D721Med (cell line): ENCODE measurements at regions not wholly inside any gene's neighbourhood (a gene's known extent, or its start where the extent isn't known, plus 50 kb on each side); places are given as distances from the start of the nearest gene placed in this dataset.

Source experiments
- DNase-seq: peaks from one replicate; pipeline ENCODE4 v3.0.0; 2011; ENCODE audit warnings: low spot score; ENCODE audit not compliant: insufficient read length
- FAIRE-seq: peaks from 2 replicates; lab custom pipeline; 2011; peaks lifted over from hg19 to GRCh38; lab: Jason Lieb, UNC
- CTCF ChIP-seq: IDR thresholded peaks from 2 replicates; pipeline ENCODE4 v1.5.1; 2012; ENCODE audit warnings: mild to moderate bottlenecking, control low read depth; ENCODE audit not compliant: insufficient read depth; ENCODE audit errors: missing control alignments

GRCh38 chr12:87310126-87310525, 719.1 kb downstream of the C12orf50 start:
- no peak for DNase-seq
- FAIRE-seq: no peak

DNA sequence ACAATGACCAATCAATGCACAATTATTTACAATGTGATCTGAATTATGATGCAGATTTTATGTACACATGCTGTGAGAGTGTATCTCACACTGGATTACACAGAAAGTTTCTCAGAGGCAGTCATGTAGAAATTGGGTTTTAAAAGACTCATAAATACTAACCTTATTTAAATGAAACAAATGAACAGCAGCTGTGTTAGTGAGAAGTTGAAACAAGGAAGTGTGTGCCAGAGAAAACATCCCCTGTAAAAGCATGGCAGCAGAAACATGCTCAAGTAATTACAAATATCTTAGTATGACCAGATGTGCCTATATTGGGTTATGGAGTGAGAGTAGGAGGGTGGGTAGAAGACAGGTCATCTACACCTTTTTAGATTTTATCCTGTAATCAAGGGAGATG, 723.7 kb downstream of the C12orf50 start:
- no peak for DNase-seq

More at GRCh38 chr12:87310126-87310525, 719.1 kb downstream of the C12orf50 start:
- no peak for TF ChIP-seq CTCF

GRCh38 chr12:87304406-87304805, 724.8 kb downstream of the C12orf50 start:
- TF ChIP-seq CTCF: no peak
- FAIRE-seq: peak; percentile 21
- DNase-seq: no peak

More for the DNA sequence above, 723.7 kb downstream of the C12orf50 start:
- no peak for FAIRE-seq
- TF ChIP-seq CTCF: no peak

DNA sequence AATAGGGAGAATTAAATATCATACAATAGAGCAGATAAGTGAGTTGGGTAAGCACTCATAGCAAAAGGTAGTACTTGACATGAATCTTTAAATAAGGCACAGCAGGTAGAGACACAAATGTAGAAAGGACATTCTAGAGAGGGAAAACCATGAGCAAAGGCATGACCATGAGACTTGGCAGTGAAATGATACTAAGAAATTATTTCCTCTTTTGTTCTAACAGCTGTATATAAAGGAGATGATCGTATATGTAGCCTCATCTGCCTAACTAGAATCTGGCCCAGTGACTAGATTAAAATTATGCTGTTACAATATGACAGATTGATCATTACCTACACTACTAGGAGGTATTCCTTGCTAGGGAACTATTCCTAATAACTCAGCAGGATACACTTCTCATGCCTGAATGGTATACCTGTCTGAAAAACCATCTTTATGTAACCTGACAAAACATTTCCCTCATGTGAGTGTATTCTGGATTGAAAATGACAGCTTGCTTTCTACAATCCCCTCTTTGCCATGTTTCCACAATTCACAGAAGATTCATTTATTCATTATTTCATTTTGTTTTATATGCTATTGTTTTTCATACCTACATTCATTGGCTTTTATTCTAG, 725.7 kb downstream of the C12orf50 start:
- TF ChIP-seq CTCF: no peak
- DNase-seq: no peak
- FAIRE-seq: peak; percentile 32

GRCh38 chr12:87302126-87302745, 727.0 kb downstream of the C12orf50 start:
- DNase-seq (no peak), FAIRE-seq (no peak)
- TF ChIP-seq CTCF: no peak

DNA sequence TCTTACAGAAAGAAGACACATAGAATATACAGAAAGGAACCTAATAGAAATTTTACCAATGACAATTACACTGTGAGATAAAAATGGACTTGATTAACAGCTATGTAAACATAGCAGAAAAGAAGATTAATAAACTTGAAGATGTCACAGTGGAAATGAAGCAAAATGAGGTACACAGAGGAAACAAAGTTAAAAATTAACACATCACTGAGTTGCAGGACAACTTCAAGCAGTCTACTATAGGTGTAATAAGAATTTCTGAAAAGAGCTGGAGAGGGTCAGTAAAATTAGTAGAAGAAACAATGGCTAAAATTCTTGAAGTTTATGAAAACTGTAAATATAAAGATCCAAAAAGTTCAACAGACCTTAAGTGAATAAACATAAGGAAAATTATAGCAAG, 738.7 kb downstream of the C12orf50 start:
- TF ChIP-seq CTCF: no peak
- DNase-seq (no peak), FAIRE-seq (no peak)

- FAIRE-seq: no peak
- DNase-seq: no peak
- TF ChIP-seq CTCF: no peak
Measured at GRCh38 chr12:87283886-87284285, 745.3 kb downstream of the C12orf50 start.
